HEK293 (cell line): ENCODE measurements at regions not wholly inside any gene's neighbourhood (a gene's known extent, or its start where the extent isn't known, plus 50 kb on each side); places are given as distances from the start of the nearest gene placed in this dataset.

Experiments used
- CTCF ChIA-PET: fragments of 350-600 bp; formaldehyde crosslinking; extraction: SDS; loops from one replicate; lab custom pipeline; 2021; ENCODE audit warnings: antibody characterized with exemption; lab: Yijun Ruan, JAX
- POLR2A ChIA-PET: fragments of 300-600 bp; formaldehyde crosslinking; extraction: SDS; loops from one replicate; lab custom pipeline; 2020; ENCODE audit warnings: antibody characterized with exemption, inconsistent platforms; lab: Yijun Ruan, JAX
- H3K27ac ChIP-seq: fragments of 200-500 bp; sonication (Bioruptor generic); 2 replicates; pipeline ENCODE4 v1.5.1; 2014; ENCODE audit warnings: low read depth, low read length, control low read depth, inconsistent platforms; ENCODE audit errors: extremely low read depth
- H3K36me3 ChIP-seq, 2 experiments: fragments of 200-500 bp in 1 of 2; sonication (Bioruptor generic) in 1 of 2; 1 replicate in 1 of 2; 2 replicates in 1 of 2; pipeline ENCODE4 v1.5.1; 2014 to 2017; ENCODE audit warnings: inconsistent platforms in 2 of 2, low read length in 2 of 2; ENCODE audit not compliant: control insufficient read depth in 2 of 2, insufficient read depth in 1 of 2
- H3K4me1 ChIP-seq: fragments of 200-500 bp; sonication (Bioruptor generic); 2 replicates; pipeline ENCODE4 v1.5.1; 2014; ENCODE audit warnings: mild to moderate bottlenecking, low read length, inconsistent platforms; ENCODE audit not compliant: control insufficient read depth, insufficient read depth
- H3K4me3 ChIP-seq: 2 replicates; pipeline ENCODE4 v1.5.1; 2011; ENCODE audit warnings: low read depth, mild to moderate bottlenecking, control low read depth, low read length, moderate library complexity
- H3K9me3 ChIP-seq: fragments of 200-500 bp; sonication (Bioruptor generic); 2 replicates; pipeline ENCODE4 v1.5.1; 2014; ENCODE audit warnings: low read depth, low read length, inconsistent platforms; ENCODE audit not compliant: control insufficient read depth, insufficient read depth
- ZNF157 ChIP-seq: fragments of 450-650 bp; formaldehyde crosslinking; IDR thresholded peaks from 2 replicates; pipeline ENCODE4 v1.5.1; 2016; ENCODE audit warnings: missing biosample characterization, missing genetic modification characterization
- ZSCAN4 ChIP-seq: fragments of 450-650 bp; formaldehyde crosslinking; IDR thresholded peaks from 2 replicates; pipeline ENCODE4 v1.5.1; 2017; ENCODE audit warnings: missing biosample characterization, missing genetic modification characterization

DNA sequence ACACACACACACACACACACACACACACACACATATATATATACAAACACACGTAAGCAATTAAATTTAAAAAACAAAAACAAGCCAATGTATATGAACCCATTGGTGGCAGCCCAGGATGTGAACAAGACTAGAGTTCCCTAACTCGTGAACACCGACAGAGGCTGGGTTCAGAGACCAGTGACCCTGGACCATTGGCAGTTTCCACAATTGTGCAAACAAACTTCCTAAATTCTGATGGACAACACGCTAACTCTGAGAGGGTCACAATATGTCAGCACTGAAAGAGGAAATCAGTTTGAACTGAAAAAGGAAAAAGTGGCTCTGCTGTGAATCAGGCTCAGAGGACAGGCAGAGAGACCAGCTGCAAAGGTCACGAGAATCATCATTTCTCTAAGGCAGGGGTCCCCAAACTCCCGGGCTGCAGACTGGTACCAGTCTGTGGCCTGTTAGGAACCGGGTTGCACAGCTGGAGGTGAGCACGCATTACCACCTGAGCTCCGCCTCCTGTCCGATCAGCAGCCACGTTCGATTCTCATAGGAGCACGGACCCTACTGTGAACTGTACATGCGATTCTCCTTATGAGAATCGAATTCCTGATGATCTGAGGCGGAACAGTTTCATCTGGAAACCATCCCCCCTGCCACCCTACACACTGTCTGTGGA lies 50.5 kb upstream of the ERO1B start:
- ChIA-PET POLR2A (no interaction called here), CTCF (interaction anchor here (0.5 kb wide), 1 partner anchor 232 kb away, joined by 4 read pairs; no protein-coding TSS in a partner anchor)
- no peaks in the 10 kb centered on the region for H3K36me3 ChIP-seq
- no peak overlapping the region for H3K27ac ChIP-seq
- H3K9me3 ChIP-seq: no peaks in the 10 kb centered on the region
- TF ChIP-seq ZNF157 (tag by site-specific recombination) (no peak), ZSCAN4 (tag by site-specific recombination) (peak; percentile 57)
- no peaks in the 10 kb centered on the region for H3K4me1 ChIP-seq
- no peak overlapping the region for H3K4me3 ChIP-seq
